WTC11 (cell line): ENCODE measurements at regions not wholly inside any gene's neighbourhood (a gene's known extent, or its start where the extent isn't known, plus 50 kb on each side); places are given as distances from the start of the nearest gene placed in this dataset.

Experiments
- JAZF1 ChIP-seq: fragments of 250-450 bp; sonication (Bioruptor Pico); IDR thresholded peaks from 2 replicates; pipeline ENCODE4 v1.9.0; 2021; ENCODE audit warnings: moderate library complexity, mild to moderate bottlenecking, inconsistent platforms
- SP1 ChIP-seq: sonication (generic); formaldehyde crosslinking; conservative IDR thresholded peaks from 2 replicates; pipeline ENCODE4 v1.8.1; 2022; ENCODE audit warnings: missing genetic modification reagents
- ZBTB21 ChIP-seq: sonication (generic); formaldehyde crosslinking; IDR thresholded peaks from 2 replicates; pipeline ENCODE4 v1.8.1; 2023; ENCODE audit warnings: mild to moderate bottlenecking, missing genetic modification reagents, borderline replicate concordance
- ZBTB43 ChIP-seq: sonication (generic); formaldehyde crosslinking; IDR thresholded peaks from 2 replicates; pipeline ENCODE4 v1.8.1; 2023; ENCODE audit warnings: mild to moderate bottlenecking, missing genetic modification reagents
- ZNF263 ChIP-seq: sonication (generic); formaldehyde crosslinking; IDR thresholded peaks from 2 replicates; pipeline ENCODE4 v1.8.1; 2022; ENCODE audit warnings: low read depth, mild to moderate bottlenecking, moderate library complexity, missing genetic modification reagents

GRCh38 chr1:221601166-221601565 lies 140.7 kb downstream of the DUSP10 start:
- TF ChIP-seq ZBTB43 (CRISPR knock-in tag), result no peak
- TF ChIP-seq ZNF263 (CRISPR knock-in tag), result no peak
- TF ChIP-seq JAZF1 (CRISPR knock-in tag), result no peak
- no peak for TF ChIP-seq SP1 (CRISPR knock-in tag)
- TF ChIP-seq ZBTB21 (CRISPR knock-in tag), result no peak
